Panc1 (cell line): ENCODE measurements at regions not wholly inside any gene's neighbourhood (a gene's known extent, or its start where the extent isn't known, plus 50 kb on each side); places are given as distances from the start of the nearest gene placed in this dataset.

Source experiments
- CTCF ChIP-seq: fragments of 450-650 bp; IDR thresholded peaks from 2 replicates; pipeline ENCODE4 v1.5.1; 2017; ENCODE audit warnings: mild to moderate bottlenecking
- POLR2AphosphoS5 ChIP-seq: IDR thresholded peaks from 2 replicates; pipeline ENCODE4 v1.6.1; 2012; ENCODE audit warnings: mild to moderate bottlenecking, low read depth, low read length, moderate library complexity
- REST ChIP-seq, 2 experiments: IDR thresholded peaks; 2 replicates each; pipeline ENCODE4 v1.6.1; 2011 to 2012; ENCODE audit warnings: low read depth in 2 of 2, control low read depth in 1 of 2, low read length in 1 of 2, mild to moderate bottlenecking in 1 of 2, moderate library complexity in 1 of 2; ENCODE audit not compliant: insufficient read depth in 1 of 2
- SIN3A ChIP-seq: IDR thresholded peaks from 2 replicates; pipeline ENCODE4 v1.6.1; 2012; ENCODE audit warnings: low read depth, mild to moderate bottlenecking, low read length, moderate library complexity, borderline replicate concordance; ENCODE audit not compliant: insufficient read depth
- TCF7L2 ChIP-seq: IDR thresholded peaks from 2 replicates; pipeline ENCODE4 v1.6.1; 2011; ENCODE audit warnings: mild to moderate bottlenecking, low read depth, low read length, inconsistent platforms

- TF ChIP-seq POLR2AphosphoS5 (no peak), CTCF (no peak), REST (IDR thresholded peaks at IDR 0.05; ENCODE audit: insufficient read depth in 1 of 2, low read depth in 2 of 2, low read length in 1 of 2) (no peak), TCF7L2 (no peak), SIN3A (no peak)
These were observed 150.0 kb upstream of the CD180 start for GRCh38 chr5:67346611-67347010.
